Prostate gland (tissue), 2 donors: ENCODE measurements at regions not wholly inside any gene's neighbourhood (a gene's known extent, or its start where the extent isn't known, plus 50 kb on each side); places are given as distances from the start of the nearest gene placed in this dataset.

Experiments used
- DNase-seq: peaks from one replicate; pipeline ENCODE4 v3.0.0-alpha.2; 2019; ENCODE audit warnings: low spot score
- H3K27ac ChIP-seq, 2 donors: fragments of 200-600 bp; sonication (generic); 2 replicates each; pipeline ENCODE4 v1.5.1; 2017 to 2019
- H3K27me3 ChIP-seq: fragments of 200-600 bp; sonication (generic); replicated peaks from 2 replicates; pipeline ENCODE4 v1.5.1; 2019; ENCODE audit not compliant: insufficient read depth
- H3K36me3 ChIP-seq, 2 donors: fragments of 200-600 bp; sonication (generic); 1 replicate in 1 of 2; 2 replicates in 1 of 2; pipeline versions ENCODE4 v1.5.1 to v1.8.1; 2017 to 2019
- H3K4me1 ChIP-seq: fragments of 200-600 bp; sonication (generic); replicated peaks from 2 replicates; pipeline ENCODE4 v1.5.1; 2019
- H3K4me3 ChIP-seq, 2 donors: fragments of 200-600 bp; sonication (generic); 2 replicates each; pipeline ENCODE4 v1.5.1; 2017 to 2019
- H3K9me3 ChIP-seq: fragments of 200-600 bp; sonication (generic); 2 replicates; pipeline ENCODE4 v1.5.1; 2017
- CTCF ChIP-seq, 4 experiments: fragments of 200-600 bp in 2 of 4; fragments of 450-650 bp in 2 of 4; sonication (generic) in 2 of 4; IDR thresholded peaks; 1 replicate in 3 of 4; 2 replicates in 1 of 4; pipeline ENCODE4 v1.5.1; 2016 to 2019; ENCODE audit warnings: antibody characterized with exemption in 4 of 4, mild to moderate bottlenecking in 2 of 4, moderate library complexity in 2 of 4
- POLR2A ChIP-seq: fragments of 450-650 bp; IDR thresholded peaks from one replicate; pipeline ENCODE4 v1.6.1; 2016; ENCODE audit warnings: antibody characterized with exemption, mild to moderate bottlenecking
- POLR2AphosphoS5 ChIP-seq: sonication (generic); formaldehyde crosslinking; IDR thresholded peaks from one replicate; pipeline ENCODE4 v1.6.1; 2017; ENCODE audit warnings: antibody characterized with exemption
- WGBS: methylation state at CpG from one replicate; pipeline ENCODE4 v1.1.5; 2018; 5-methylcytosine and 5-hydroxymethylcytosine counted together
- intact Hi-C: fragments of 100-400 bp; cut with DNase I; formaldehyde crosslinking; loops from one replicate; pipeline ENCODE4 v1.14.2; 2022

- Histone ChIP-seq H3K27me3 (no peaks in the 10 kb centered on the region), H3K9me3 (no peaks in the 10 kb centered on the region), H3K27ac (no peak overlapping the region), H3K4me1 (no peaks in the 10 kb centered on the region), H3K36me3 (no peaks in the 10 kb centered on the region), H3K4me3 (no peak overlapping the region)
- no peak for TF ChIP-seq CTCF (IDR thresholded peaks at IDR 0.05)
- no peak for TF ChIP-seq POLR2A
- no peak for TF ChIP-seq POLR2AphosphoS5
- WGBS = 92% methylated on average over 4 of the region's 4 CpGs
- no peak for DNase-seq
- intact Hi-C loops = no loop called here
Observed at GRCh38 chr2:144671695-144672455, 152.0 kb upstream of the ZEB2 start.

DNA sequence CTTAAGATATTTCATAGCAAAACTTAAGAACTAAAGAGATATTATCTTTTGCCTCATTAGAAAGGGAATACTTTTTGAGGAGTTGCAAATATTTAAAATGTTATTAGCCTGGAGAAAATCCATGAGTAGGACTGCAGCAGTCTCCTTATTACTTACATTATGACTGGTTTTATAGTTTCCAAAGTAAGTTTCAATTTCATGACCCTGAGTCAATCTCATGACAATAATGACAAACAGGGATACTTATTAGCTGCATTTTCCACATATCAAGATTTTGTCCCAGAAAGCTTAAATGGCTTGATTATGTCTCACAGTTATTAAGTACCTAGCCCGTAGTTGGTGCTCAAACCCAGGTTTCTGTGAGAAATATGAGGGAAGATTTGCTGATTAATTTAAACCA is 150.8 kb upstream of the ZEB2 start:
- no peak for DNase-seq
- intact Hi-C loops = no loop called here
- WGBS = 97% methylated on average over 1 of the region's 1 CpG
- no peak overlapping the region for H3K4me3 ChIP-seq
- TF ChIP-seq POLR2A = no peak
- no peak for TF ChIP-seq CTCF (IDR thresholded peaks at IDR 0.05)
- TF ChIP-seq POLR2AphosphoS5 = no peak
- H3K27ac ChIP-seq = no peak overlapping the region
- no peaks in the 10 kb centered on the region for H3K27me3 ChIP-seq
- H3K9me3 ChIP-seq = no peaks in the 10 kb centered on the region
- no peaks in the 10 kb centered on the region for H3K36me3 ChIP-seq
- H3K4me1 ChIP-seq = no peaks in the 10 kb centered on the region

DNA sequence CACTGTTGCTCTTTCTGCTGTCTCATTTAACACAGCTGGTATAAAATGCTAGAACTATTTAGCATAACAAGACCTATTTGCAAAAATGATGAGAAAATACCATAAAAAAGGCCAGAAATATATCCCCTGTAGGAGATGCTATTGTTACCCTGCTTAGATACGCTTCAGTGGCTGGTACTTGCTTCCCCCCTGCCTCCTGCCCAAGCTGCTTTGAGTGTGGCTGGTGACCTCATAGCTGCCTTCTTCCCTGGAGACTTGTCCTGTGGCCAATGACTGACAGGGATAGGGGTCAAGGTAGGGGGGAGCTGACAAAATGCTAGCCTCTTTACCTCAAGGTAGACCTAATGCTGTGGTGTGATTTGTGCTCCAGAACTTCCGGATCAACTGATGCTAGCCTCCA is 150.2 kb upstream of the ZEB2 start:
- no peak overlapping the region for H3K27ac ChIP-seq
- H3K36me3 ChIP-seq = no peaks in the 10 kb centered on the region
- H3K9me3 ChIP-seq = no peaks in the 10 kb centered on the region
- TF ChIP-seq POLR2AphosphoS5 (no peak), CTCF (IDR thresholded peaks at IDR 0.05) (no peak), POLR2A (no peak)
- no peak for DNase-seq
- H3K27me3 ChIP-seq = no peaks in the 10 kb centered on the region
- H3K4me3 ChIP-seq = no peak overlapping the region
- 100% methylated on average over 2 of the region's 2 CpGs for WGBS
- no peaks in the 10 kb centered on the region for H3K4me1 ChIP-seq
- intact Hi-C loops = no loop called here

DNA sequence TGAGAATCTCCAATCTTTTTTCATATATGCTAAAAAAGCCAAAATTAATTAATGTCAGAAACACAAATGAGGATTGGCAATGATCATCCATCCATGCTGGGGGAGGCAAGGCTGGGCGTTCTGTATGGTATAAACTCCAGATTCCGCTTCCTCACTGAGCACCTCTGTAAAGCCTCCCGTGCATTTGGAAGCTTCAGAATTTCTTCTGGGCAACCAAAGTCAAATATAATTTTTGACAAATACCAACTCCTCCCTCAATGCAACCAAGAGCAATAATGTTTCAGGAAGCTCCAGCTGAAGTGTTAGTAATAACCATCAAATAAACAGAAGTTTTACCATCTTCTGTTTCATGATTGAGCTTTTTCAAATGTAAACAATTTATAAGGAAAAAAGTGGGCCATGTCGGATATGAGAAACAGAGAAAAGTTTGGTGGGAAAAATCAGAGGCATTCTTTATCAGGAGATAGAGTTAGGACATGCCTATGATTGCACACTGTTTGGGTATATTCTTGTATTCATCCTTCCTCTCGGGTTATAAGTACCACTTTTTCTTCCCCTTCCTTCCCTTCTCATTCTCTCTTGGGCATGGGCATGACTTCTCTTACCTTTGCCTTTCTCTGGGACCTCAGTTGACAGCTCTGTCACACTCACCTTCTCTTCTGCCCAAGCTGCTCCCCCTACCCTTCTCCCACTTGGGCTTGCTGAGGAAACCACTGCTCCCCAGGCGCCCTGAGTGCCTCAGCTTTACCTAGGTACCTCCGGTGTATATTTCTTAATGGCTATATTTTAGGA is 149.5 kb upstream of the ZEB2 start:
- 87% methylated on average over 7 of the region's 7 CpGs for WGBS
- Histone ChIP-seq H3K4me1 (no peaks in the 10 kb centered on the region), H3K4me3 (no peak overlapping the region), H3K27ac (no peak overlapping the region), H3K36me3 (no peaks in the 10 kb centered on the region), H3K9me3 (no peaks in the 10 kb centered on the region), H3K27me3 (no peaks in the 10 kb centered on the region)
- DNase-seq = no peak
- no peak for TF ChIP-seq CTCF (IDR thresholded peaks at IDR 0.05)
- TF ChIP-seq POLR2AphosphoS5 = no peak
- TF ChIP-seq POLR2A = no peak
- intact Hi-C loops = no loop called here
